ENCODE measurements at regions not wholly inside any gene's neighbourhood (a gene's known extent, or its start where the extent isn't known, plus 50 kb on each side); places are given as distances from the start of the nearest gene placed in this dataset.

DNA sequence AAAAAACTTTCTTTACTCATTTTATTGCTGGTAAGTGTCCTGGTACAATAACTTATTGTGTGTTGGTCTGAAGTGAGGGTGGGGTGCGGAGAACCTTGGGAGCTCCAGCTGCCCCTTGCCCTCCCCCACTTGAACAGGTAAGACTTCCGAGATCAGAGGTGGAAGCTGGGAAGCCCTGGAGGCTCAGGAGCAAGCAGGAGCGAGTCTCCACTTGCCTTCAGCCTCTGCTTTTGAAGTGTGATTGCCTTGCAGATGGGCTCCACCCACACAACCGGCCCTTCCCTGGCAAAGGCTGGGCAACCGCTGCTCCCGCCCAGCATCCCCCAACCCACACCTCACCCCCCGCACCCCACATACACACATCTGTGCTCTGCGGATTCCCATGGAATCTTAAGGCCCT is 179.6 kb downstream of the TFAP2C start:
- no CpG with 5 or more reads among the region's 8 CpGs for WGBS (ENCODE audit: extremely low coverage, insufficient read length, low lambda C conversion rate)
- H2BK20ac ChIP-seq (ENCODE audit: low read depth, low read length, poor library complexity, severe bottlenecking): no peak overlapping the region
- H2AFZ ChIP-seq (ENCODE audit: low read length): no peak overlapping the region
- no peak overlapping the region for H2AK5ac ChIP-seq (ENCODE audit: insufficient read length, low read length)
- H3K4me1 ChIP-seq (ENCODE audit: insufficient read depth, low read length): peaks cover 2% of the 10 kb centered on the region; the same call in 1 of the 2 replicates
- no peak overlapping the region for H3K27ac ChIP-seq (ENCODE audit: insufficient read length, low read depth, low read length)
- no peak overlapping the region for H3K4me2 ChIP-seq (ENCODE audit: insufficient read depth, insufficient read length, low read length)
- H3K56ac ChIP-seq (ENCODE audit: insufficient read length, low read depth, low read length): no peak overlapping the region
- no peak overlapping the region for H3K23ac ChIP-seq (ENCODE audit: insufficient read length, low read depth, low read length)
- H3K27ac Mint-ChIP-seq: no peak overlapping the region
- H3T11ph ChIP-seq (ENCODE audit: low read length): no peak overlapping the region
- H3K36me3 Mint-ChIP-seq (ENCODE audit: insufficient read depth in 1 of 3, low read depth in 3 of 3): peaks cover 0 to 10% (median 2%) of the 10 kb centered on the region in 3 experiments; a peak in 3 of 7 replicates
- H3K4ac ChIP-seq (ENCODE audit: low read depth, low read length): no peak overlapping the region
- H3K14ac ChIP-seq (ENCODE audit: insufficient read depth, low read length): peak overlapping the region; percentile 47
- no peak overlapping the region for H4K91ac ChIP-seq (ENCODE audit: insufficient read length, low read depth, low read length)
- H2BK5ac ChIP-seq (ENCODE audit: insufficient read length, low read length): no peak overlapping the region
- H3K27me3 Mint-ChIP-seq (ENCODE audit: low read depth): peaks cover 9% of the 10 kb centered on the region
- TF ChIP-seq, protein P1, sequence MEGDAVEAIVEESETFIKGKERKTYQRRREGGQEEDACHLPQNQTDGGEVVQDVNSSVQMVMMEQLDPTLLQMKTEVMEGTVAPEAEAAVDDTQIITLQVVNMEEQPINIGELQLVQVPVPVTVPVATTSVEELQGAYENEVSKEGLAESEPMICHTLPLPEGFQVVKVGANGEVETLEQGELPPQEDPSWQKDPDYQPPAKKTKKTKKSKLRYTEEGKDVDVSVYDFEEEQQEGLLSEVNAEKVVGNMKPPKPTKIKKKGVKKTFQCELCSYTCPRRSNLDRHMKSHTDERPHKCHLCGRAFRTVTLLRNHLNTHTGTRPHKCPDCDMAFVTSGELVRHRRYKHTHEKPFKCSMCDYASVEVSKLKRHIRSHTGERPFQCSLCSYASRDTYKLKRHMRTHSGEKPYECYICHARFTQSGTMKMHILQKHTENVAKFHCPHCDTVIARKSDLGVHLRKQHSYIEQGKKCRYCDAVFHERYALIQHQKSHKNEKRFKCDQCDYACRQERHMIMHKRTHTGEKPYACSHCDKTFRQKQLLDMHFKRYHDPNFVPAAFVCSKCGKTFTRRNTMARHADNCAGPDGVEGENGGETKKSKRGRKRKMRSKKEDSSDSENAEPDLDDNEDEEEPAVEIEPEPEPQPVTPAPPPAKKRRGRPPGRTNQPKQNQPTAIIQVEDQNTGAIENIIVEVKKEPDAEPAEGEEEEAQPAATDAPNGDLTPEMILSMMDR (conservative IDR thresholded peaks at IDR 0.05): no peak
- no peak overlapping the region for H2BK12ac ChIP-seq (ENCODE audit: insufficient read length, low read depth, low read length)
- no peak overlapping the region for H3K18ac ChIP-seq (ENCODE audit: insufficient read length, low read depth, low read length)
- H3K4me3 Mint-ChIP-seq: no peak overlapping the region
- H3K79me2 ChIP-seq (ENCODE audit: insufficient read depth, low read length): no peaks in the 10 kb centered on the region
- H2BK15ac ChIP-seq (ENCODE audit: low read depth, low read length): no peak overlapping the region
- no peak overlapping the region for H4K5ac ChIP-seq (ENCODE audit: insufficient read length, low read depth, low read length)
- H3K9ac ChIP-seq (ENCODE audit: extremely low read depth, insufficient read length, low read length): no peak overlapping the region
- no peak overlapping the region for H2BK120ac ChIP-seq (ENCODE audit: low read depth, low read length, poor library complexity, severe bottlenecking)
- H3K27me3 ChIP-seq (ENCODE audit: insufficient read depth, low read length): no peaks in the 10 kb centered on the region
- H3K9me3 ChIP-seq (ENCODE audit: control insufficient read depth, low read depth, low read length): no peaks in the 10 kb centered on the region
- no peaks in the 10 kb centered on the region for H4K20me1 ChIP-seq (ENCODE audit: control insufficient read depth, insufficient read depth, insufficient read length)
- H3K4me1 Mint-ChIP-seq: peaks cover 35 to 45% of the 10 kb centered on the region in 2 experiments
- H3K9me3 Mint-ChIP-seq: peaks cover 0 to 12% of the 10 kb centered on the region in 2 experiments; a peak in 3 of 5 replicates
- H3K23me2 ChIP-seq (ENCODE audit: insufficient read length, low read depth, low read length, poor library complexity, severe bottlenecking): no peaks in the 10 kb centered on the region
- DNase-seq: peak; percentile 42
- no peak overlapping the region for H4K8ac ChIP-seq (replicated peaks; ENCODE audit: insufficient read length, low read depth, low read length)
- H3K79me1 ChIP-seq (ENCODE audit: insufficient read depth, low read depth, low read length, poor library complexity, severe bottlenecking): no peaks in the 10 kb centered on the region
